BLaER1 treated with 17β-estradiol and CSF1 and Interleukin-3, amounts not matched to agents 10 nM and 100 nM (cell line): ENCODE measurements at regions not wholly inside any gene's neighbourhood (a gene's known extent, or its start where the extent isn't known, plus 50 kb on each side); places are given as distances from the start of the nearest gene placed in this dataset.
"Not testable (repeated sequence)": the region's sequence is repeated elsewhere in the genome, so short reads cannot be mapped to it uniquely, and the experiment has no call there.

ENCODE experiments used
- H3K27ac ChIP-seq, 11 experiments: shearing (Covaris generic); formaldehyde crosslinking; 2 replicates each; pipeline ENCODE4 v1.8.1; 2022
- H3K27me3 ChIP-seq, 11 experiments: shearing (Covaris generic); formaldehyde crosslinking; 2 replicates each; pipeline ENCODE4 v1.8.1; 2022
- H3K36me3 ChIP-seq, 11 experiments: shearing (Covaris generic); formaldehyde crosslinking; 2 replicates each; pipeline ENCODE4 v1.8.1; 2022
- H3K4me1 ChIP-seq, 10 experiments: shearing (Covaris generic); formaldehyde crosslinking; 2 replicates each; pipeline ENCODE4 v1.8.1; 2022
- H3K4me2 ChIP-seq, 11 experiments: shearing (Covaris generic); formaldehyde crosslinking; 2 replicates each; pipeline ENCODE4 v1.8.1; 2022
- H3K4me3 ChIP-seq, 10 experiments: shearing (Covaris generic); formaldehyde crosslinking; 2 replicates each; pipeline ENCODE4 v1.8.1; 2022
- H3K9ac ChIP-seq, 11 experiments: shearing (Covaris generic); formaldehyde crosslinking; 2 replicates each; pipeline ENCODE4 v1.8.1; 2022
- H3K9me3 ChIP-seq, 11 experiments: shearing (Covaris generic); formaldehyde crosslinking; replicated peaks in 1 of 11; 2 replicates each; pipeline ENCODE4 v1.8.1; 2022
- H4K20me1 ChIP-seq, 11 experiments: shearing (Covaris generic); formaldehyde crosslinking; 2 replicates each; pipeline ENCODE4 v1.8.1; 2022
- Cebpa-rat ChIP-seq, 11 experiments: shearing (Covaris generic); IDR thresholded peaks; 2 replicates each; pipeline ENCODE4 v1.8.1; 2022

GRCh38 chr6:140731741-140732140 is 1357.3 kb upstream of the CITED2 start:
- Histone ChIP-seq H3K4me1 (peaks cover 0 to 2% (median 0%) of the 10 kb centered on the region in 10 experiments; a peak in 2 of 20 replicates), H3K9me3 (no peaks in the 10 kb centered on the region), H3K27me3 (no peaks in the 10 kb centered on the region), H3K27ac (no peak overlapping the region), H3K4me3 (no peak overlapping the region), H3K9ac (no peak overlapping the region), H3K36me3 (no peaks in the 10 kb centered on the region), H3K4me2 (no peak overlapping the region), H4K20me1 (no peaks in the 10 kb centered on the region)
- TF ChIP-seq Cebpa-rat (IDR thresholded peaks at IDR 0.05) = no peak

- TF ChIP-seq Cebpa-rat (IDR thresholded peaks at IDR 0.05) = no peak
- Histone ChIP-seq H3K27ac (no peak overlapping the region), H3K27me3 (no peaks in the 10 kb centered on the region)
These were observed 1355.1 kb upstream of the CITED2 start for GRCh38 chr6:140729521-140729920.

GRCh38 chr6:140718021-140718420 is 1343.6 kb upstream of the CITED2 start:
- no peaks in the 10 kb centered on the region for H3K27me3 ChIP-seq
- H4K20me1 ChIP-seq = no peaks in the 10 kb centered on the region
- H3K4me2 ChIP-seq = no peak overlapping the region
- H3K9me3 ChIP-seq = peaks cover 5 to 39% (median 27%) of the 10 kb centered on the region in 11 experiments; a peak in 20 of 22 replicates
- H3K4me3 ChIP-seq = no peak overlapping the region
- H3K36me3 ChIP-seq = peaks cover 0 to 6% (median 0%) of the 10 kb centered on the region in 11 experiments; a peak in 2 of 22 replicates
- no peaks in the 10 kb centered on the region for H3K4me1 ChIP-seq
- TF ChIP-seq Cebpa-rat (IDR thresholded peaks at IDR 0.05) = no peak
- H3K9ac ChIP-seq = no peak overlapping the region
- no peak overlapping the region for H3K27ac ChIP-seq

More at GRCh38 chr6:140729521-140729920, 1355.1 kb upstream of the CITED2 start:
- Histone ChIP-seq H4K20me1 (no peaks in the 10 kb centered on the region), H3K9ac (no peak overlapping the region), H3K4me1 (peaks cover 0 to 10% (median 0%) of the 10 kb centered on the region in 10 experiments; a peak in 2 of 20 replicates), H3K36me3 (no peaks in the 10 kb centered on the region), H3K4me2 (no peak overlapping the region), H3K4me3 (no peak overlapping the region), H3K9me3 (no peaks in the 10 kb centered on the region)

- H3K36me3 ChIP-seq = peaks cover 0 to 6% (median 0%) of the 10 kb centered on the region in 11 experiments; a peak in 2 of 22 replicates
- H4K20me1 ChIP-seq = no peaks in the 10 kb centered on the region
- no peak for TF ChIP-seq Cebpa-rat (IDR thresholded peaks at IDR 0.05)
- H3K27me3 ChIP-seq = no peaks in the 10 kb centered on the region
- no peak overlapping the region for H3K4me3 ChIP-seq
- H3K4me2 ChIP-seq = no peak overlapping the region
- no peak overlapping the region for H3K27ac ChIP-seq
- H3K4me1 ChIP-seq = peaks cover 0 to 19% (median 8%) of the 10 kb centered on the region in 10 experiments; a peak in 8 of 20 replicates
- H3K9ac ChIP-seq = no peak overlapping the region
- peaks cover 5 to 52% (median 36%) of the 10 kb centered on the region in 11 experiments; a peak in 20 of 22 replicates for H3K9me3 ChIP-seq
These were observed 1339.0 kb upstream of the CITED2 start for GRCh38 chr6:140713495-140713894.

DNA sequence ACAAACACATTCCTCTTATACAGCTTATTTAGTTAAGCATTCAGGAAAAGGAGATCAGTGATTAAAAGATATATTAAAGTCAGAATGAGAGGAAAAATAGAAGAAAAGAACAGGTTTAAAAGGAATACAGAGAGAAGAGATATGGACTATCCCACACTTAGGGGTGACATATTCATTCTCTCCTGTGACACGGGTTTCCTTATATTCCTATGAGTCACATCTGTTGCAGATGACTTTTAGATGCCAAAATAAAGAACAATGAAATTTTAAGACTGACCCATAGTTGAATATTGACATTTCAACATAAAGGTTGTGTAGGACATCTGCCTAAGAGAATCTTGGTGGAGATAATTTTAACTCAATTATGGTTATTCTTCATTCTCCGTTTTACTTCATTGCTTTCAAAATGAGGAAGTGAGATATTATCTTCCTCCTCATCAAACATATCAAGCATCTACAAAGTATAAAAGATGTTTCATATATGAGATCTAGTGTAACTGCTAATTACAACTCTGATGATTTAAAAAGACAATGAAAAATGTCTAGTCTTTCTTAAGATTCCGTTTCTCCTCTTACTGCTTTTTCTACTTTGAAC is 1336.7 kb upstream of the CITED2 start:
- Histone ChIP-seq H3K9me3 (peaks cover 8 to 46% (median 23%) of the 10 kb centered on the region in 11 experiments; a peak in 21 of 22 replicates), H3K4me2 (peak overlapping the region in 6 of 11 experiments; percentile 5 to 50 (median 20); a peak in 9 of 22 replicates), H3K36me3 (peaks cover 0 to 9% (median 0%) of the 10 kb centered on the region in 11 experiments; a peak in 2 of 22 replicates), H3K27me3 (no peaks in the 10 kb centered on the region), H3K27ac (peak overlapping the region in 2 of 11 experiments; percentile 20 to 46; a peak in 3 of 22 replicates), H3K4me1 (peaks cover 0 to 19% (median 8%) of the 10 kb centered on the region in 10 experiments; a peak in 8 of 20 replicates), H3K9ac (no peak overlapping the region), H3K4me3 (no peak overlapping the region), H4K20me1 (no peaks in the 10 kb centered on the region)
- no peak for TF ChIP-seq Cebpa-rat (IDR thresholded peaks at IDR 0.05)

DNA sequence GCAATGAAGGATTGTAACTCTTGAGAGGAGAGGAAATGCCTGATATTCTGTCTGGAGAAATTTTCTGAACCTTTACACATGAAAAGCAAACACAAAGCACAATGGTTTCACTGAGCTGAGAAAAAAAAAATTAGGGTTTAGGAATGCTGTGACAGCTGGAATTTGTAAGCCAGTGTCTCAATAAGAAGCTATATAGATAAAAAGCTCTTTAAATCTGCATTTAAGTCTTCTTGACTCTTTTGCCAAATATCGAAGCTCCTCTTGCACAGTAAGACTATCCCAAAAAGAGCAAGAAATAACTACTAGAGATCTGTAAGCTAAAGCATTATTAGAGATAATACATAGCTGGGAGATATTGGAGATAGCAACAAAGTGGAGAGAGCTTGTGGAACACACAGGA is 1334.0 kb upstream of the CITED2 start:
- no peak overlapping the region for H3K9ac ChIP-seq
- peaks cover 0 to 25% (median 8%) of the 10 kb centered on the region in 10 experiments; a peak in 8 of 20 replicates for H3K4me1 ChIP-seq
- H3K27ac ChIP-seq = no peak overlapping the region
- no peaks in the 10 kb centered on the region for H3K27me3 ChIP-seq
- TF ChIP-seq Cebpa-rat (IDR thresholded peaks at IDR 0.05) = no peak
- H3K4me2 ChIP-seq = no peak overlapping the region
- H3K4me3 ChIP-seq = no peak overlapping the region
- no peaks in the 10 kb centered on the region for H4K20me1 ChIP-seq
- H3K9me3 ChIP-seq = peaks cover 9 to 54% (median 37%) of the 10 kb centered on the region in 11 experiments; a peak in 21 of 22 replicates
- peaks cover 0 to 7% (median 0%) of the 10 kb centered on the region in 11 experiments; a peak in 2 of 22 replicates for H3K36me3 ChIP-seq

DNA sequence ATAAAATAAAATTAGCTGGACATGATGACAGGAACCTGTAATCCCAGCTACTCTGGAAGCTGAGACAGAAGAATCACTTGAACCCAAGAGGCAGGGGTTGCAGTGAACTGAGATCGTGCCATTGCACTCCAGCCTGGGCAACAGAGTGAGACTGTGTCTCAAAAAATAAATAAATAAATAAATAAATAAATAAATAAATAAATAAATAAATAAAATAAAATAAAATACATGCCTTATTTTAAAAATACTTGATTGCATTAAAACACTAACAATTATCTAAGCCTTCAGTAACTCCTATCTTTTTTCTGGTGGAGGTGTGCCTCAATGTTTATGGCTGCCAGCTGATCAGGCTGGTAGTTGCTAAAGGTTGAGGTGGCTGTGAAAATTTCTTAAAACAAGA is 1329.6 kb upstream of the CITED2 start:
- H4K20me1 ChIP-seq, H3K9ac ChIP-seq, H3K27ac ChIP-seq, H3K36me3 ChIP-seq, H3K4me1 ChIP-seq, H3K4me3 ChIP-seq, H3K27me3 ChIP-seq, H3K4me2 ChIP-seq: not testable (repeated sequence)
- peaks cover 27 to 70% (median 55%) of the 10 kb centered on the region in 11 experiments for H3K9me3 ChIP-seq

DNA sequence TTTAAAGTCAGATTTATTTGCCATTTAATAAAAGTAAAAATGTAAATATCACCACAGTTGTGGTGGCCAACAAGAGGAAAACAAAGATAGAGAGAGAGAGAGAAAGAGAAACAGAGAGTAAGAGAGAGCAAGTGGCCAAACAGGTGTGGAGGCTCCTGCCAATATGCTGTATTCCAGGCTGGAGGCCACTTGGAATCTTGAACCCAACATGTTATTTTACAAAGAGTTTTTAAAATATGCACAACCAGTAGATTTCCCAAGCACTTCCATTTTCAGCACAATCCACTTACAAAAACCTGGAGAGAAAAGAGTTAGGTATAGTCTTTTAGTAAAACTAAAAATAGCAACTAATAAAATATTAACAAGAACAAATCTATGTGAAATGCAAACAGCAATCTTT is 1323.1 kb upstream of the CITED2 start:
- Histone ChIP-seq H3K27me3 (no peaks in the 10 kb centered on the region), H3K4me1 (no peaks in the 10 kb centered on the region), H3K9ac (no peak overlapping the region), H3K27ac (no peak overlapping the region), H4K20me1 (no peaks in the 10 kb centered on the region), H3K9me3 (peaks cover 10 to 46% (median 29%) of the 10 kb centered on the region in 11 experiments), H3K4me3 (no peak overlapping the region), H3K4me2 (no peak overlapping the region), H3K36me3 (no peaks in the 10 kb centered on the region)
- no peak for TF ChIP-seq Cebpa-rat (IDR thresholded peaks at IDR 0.05)

DNA sequence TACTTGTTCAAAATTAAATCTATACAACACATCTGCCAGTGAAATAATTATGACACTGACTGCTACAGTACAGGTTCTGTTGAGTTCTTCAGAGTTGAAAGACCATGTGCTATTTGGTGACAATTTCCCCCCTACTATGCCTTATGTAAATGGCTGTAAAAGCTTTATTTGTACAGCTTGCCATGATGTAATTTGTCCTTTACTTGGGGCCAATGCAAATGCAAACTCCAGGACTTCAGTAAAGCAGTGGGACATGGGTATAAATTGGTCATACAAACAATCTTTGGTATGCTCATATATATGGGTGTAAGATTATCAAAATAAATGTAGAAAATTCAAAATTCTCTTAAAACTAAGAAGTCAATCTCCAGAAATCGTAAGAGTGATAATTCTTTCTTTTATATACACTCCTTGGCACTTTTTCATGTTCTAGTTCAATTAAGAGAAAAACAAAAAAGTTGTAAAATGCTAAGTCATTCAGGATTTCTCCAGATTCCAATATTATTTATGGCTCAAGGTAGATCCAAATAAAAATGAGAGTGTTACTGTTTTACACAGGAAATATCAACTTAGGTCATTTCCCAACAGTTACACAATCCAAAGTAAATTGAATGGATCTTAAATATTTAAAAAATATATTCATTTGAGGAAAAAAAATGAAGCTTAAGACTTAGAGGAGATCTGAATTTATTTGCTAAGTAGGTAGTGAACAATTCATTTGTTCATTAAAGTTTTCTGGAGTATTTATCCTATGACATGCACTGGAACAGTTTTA is 1310.5 kb upstream of the CITED2 start:
- TF ChIP-seq Cebpa-rat (IDR thresholded peaks at IDR 0.05) = no peak
- Histone ChIP-seq H3K27ac (no peak overlapping the region), H3K4me2 (no peak overlapping the region), H3K36me3 (no peaks in the 10 kb centered on the region), H3K4me3 (no peak overlapping the region), H3K9me3 (peaks cover 0 to 6% (median 0%) of the 10 kb centered on the region in 11 experiments; a peak in 4 of 22 replicates), H3K27me3 (no peaks in the 10 kb centered on the region), H3K4me1 (no peaks in the 10 kb centered on the region), H4K20me1 (no peaks in the 10 kb centered on the region), H3K9ac (no peak overlapping the region)
